COR-L47 (cell line): ENCODE measurements at regions not wholly inside any gene's neighbourhood (a gene's known extent, or its start where the extent isn't known, plus 50 kb on each side); places are given as distances from the start of the nearest gene placed in this dataset.

Experiments
- DNase-seq: peaks from one replicate; lab custom pipeline; 2025; lab: John Stamatoyannopoulos, UW

DNA sequence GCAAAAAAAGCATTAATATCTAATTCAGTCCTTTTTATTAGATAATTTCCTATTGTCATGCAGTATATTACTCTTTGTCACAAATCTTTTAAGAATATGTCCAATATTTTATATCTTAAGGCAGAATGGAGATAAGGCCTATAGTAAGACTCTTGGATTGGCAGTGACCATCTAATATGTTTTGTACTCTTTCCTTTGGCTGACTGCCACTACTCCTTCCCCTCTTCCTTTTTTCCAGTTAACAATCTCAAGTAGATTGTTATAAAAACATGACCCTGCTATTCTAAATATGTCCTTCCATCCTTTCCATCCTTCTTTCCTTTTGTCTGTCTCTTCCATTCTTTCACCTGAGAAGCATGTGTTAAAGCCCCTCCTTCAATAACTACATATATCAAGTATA lies 92.8 kb upstream of the TMEM168 start:
- no peak for DNase-seq

DNA sequence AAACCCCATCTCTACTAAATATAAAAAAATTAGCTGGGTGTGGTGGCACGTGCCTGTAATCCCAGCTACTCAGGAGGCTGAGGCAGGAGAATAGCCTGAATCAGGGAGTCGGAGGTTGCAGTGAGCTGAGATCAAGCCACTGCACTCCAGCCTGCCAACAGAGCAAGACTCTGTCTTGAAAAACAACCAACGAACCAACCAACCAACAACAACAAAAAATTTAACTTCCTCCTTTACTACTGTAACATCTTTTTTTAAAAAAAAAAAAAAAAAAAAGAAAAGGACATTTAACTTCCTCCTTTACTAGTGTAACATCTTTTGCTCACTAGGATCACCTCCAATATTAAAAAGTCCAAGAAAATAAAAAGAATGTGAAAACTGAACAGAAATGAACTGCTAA lies 92.3 kb upstream of the TMEM168 start:
- no peak for DNase-seq

DNA sequence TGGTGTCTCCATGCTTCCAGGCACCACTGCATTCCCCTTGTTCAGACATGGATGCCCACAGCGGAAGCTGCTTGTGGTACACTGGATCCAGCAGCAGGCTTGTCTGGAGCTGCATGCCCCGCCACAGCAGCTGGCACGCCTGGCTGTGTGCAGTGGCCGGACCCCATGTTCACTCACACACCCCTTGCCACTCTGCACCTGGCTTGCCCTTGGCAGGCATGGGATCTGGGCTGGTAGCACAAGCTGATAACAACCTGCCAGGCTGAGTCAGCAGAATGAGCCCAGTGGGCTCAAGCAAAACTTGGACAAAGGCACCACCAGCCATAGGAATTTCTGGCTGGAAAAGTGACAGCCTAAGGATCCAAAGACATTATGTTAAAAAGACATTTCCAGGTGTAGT lies 91.8 kb upstream of the TMEM168 start:
- DNase-seq = no peak

DNA sequence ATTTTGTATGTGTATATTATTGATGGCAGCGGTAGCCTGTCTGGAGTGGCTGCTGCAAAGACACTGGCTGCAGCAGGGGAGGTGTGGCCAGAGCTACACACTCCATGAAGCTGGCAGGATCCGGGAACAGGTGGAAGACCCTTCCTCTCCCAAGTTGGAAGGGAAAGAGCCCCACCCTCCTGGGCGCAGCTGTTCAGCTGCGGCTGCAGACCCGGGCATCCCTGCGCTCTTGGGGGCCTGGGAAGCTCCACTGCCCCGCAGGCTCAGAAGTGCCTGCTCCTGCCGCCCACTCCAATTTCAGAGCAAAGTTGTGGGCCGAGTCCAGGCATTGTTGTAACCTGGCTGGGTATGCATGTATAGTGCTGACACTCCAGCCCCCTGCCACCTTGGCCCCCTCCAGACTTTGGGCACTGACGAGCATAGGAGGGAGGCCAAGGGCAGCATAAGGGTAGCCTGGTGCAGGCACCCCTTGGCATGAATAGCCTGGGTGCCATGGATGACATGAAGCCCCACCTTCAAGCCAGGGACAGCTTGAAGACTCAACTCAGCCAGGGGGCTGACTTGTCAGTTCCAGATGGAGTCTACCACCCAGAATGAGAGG lies 90.7 kb upstream of the TMEM168 start:
- DNase-seq = no peak

DNA sequence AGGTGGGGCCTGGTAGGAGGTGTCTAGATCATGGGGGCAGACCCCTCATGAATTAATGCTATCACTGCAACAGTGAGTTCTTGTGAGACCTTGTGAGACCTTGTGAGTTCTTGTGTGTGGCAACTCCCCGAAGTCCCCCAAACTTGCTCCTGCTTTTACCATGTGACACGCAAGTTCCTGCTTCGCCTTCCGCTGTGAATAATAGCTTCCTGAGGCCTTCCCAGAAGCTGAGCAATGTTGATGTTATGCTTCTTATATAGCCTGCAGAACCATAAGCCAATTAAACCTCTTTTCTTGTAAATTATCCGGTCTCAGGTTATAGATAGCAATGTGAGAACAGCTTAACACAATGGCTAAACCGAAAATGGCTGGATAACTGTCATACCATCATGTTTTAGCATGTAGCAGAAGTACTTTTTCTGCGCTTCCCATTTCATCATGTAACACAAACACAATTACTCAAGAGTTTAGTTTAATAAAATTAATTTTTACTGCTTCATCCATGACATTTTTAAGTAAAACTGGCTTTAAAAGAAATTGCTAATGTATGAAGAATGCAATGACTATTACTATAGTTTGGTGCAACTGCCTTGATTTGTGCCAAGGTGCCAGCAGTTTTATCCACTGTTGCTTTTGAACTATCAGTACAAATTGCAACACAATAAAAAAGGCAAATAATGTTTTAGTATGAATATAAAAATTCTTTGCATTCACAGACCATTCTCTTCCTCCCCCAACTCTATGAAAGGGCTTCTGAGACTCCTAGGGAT lies 87.7 kb upstream of the TMEM168 start:
- DNase-seq = no peak

DNA sequence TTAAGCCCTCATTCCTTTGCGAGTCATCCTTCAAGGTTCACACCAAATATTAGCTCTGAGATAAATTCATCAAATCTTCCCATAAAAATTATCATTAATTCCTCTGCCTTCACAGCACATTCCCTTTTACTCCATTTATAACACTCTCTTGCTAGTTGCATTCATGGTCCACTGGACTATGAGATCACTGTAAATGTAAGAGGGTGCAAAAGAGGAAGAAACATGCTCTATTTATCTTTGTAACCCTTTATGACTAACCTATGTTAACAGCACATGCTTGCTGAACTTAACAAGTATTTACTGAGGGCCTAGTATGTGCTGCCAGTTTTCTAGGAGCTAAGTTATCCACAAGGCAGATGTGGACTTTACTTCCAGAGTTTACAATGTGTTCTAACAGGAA lies 86.7 kb upstream of the TMEM168 start:
- no peak for DNase-seq

DNA sequence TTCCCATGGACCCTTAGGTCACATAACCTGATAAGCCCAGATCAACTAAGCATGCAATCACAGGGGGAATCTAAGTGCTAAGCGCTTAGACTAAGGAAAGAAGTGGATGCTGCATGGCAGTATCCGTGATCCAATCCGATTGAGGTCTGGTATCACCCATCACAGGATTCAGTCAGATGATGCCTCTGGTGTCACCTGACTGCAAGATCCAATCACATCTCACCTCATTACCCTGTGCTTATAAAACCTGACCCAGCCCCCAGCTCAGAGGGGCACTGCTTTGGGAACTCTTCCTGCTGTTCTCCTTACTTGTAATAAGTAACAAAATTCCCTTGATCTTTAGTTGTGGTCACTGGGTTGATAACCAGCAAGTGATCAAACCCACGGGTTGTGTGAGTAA lies 84.7 kb upstream of the TMEM168 start:
- DNase-seq = no peak

DNA sequence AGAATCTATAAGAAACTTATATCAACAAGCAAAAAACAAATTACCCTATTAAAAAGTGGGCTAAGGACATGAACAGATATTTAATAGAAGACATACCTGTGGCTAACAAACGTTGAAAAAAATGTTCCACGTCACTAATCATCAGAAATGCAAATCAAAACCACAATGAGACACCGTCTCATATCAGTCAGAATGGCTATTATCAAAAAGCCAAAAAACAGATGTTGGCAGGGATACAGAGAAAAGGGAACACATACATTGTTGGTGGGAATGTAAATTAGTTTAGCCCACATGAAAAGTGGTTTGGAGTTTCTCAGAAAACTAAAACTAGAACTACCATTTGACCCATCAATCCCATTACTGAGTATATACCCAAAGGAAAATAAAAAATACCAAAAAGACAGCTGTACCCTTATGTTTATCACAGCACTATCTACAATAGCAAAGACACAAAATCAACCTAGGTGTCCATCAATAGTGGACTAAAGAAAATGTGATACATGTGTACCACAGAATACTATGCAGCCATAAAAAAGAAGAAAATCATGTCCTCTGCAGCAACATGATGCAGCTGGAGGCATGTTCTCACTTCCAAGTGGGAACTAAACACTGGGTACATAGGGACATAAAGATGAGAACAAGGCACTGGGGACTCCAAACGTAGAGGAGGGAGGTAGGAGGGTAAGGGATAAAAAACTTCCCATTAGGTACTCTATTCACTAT lies 83.8 kb upstream of the TMEM168 start:
- no peak for DNase-seq

DNA sequence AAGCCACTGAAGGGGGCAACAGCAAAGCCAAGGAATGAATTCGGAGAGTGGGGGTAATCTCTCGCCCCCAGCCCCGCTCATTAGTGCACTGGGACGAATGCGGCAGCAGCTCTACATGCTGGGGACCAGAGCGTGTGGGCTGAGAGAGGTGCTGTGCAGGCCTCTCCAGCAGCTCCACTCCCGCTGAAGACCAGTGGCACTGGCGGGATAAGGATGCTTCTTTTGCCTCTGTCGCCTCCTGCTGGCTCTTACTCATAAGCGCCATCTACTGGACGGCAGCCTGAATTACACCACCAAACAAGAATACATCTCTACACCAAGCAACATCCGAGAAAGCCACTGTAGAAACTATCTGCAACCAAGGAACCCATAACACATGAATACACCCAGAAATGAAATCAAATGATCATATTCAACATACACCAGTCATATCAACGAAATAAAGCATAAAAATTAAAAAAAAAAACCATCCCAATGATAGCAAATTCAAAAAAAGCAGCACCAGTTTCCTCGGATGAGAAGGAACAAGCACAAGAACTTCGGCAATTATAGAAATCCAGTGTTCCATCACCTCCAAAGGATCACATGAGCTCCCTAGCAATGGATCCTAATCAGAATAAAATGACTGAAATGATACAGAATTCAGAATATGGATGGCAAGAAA lies 79.0 kb upstream of the TMEM168 start:
- DNase-seq = peak; percentile 4

DNA sequence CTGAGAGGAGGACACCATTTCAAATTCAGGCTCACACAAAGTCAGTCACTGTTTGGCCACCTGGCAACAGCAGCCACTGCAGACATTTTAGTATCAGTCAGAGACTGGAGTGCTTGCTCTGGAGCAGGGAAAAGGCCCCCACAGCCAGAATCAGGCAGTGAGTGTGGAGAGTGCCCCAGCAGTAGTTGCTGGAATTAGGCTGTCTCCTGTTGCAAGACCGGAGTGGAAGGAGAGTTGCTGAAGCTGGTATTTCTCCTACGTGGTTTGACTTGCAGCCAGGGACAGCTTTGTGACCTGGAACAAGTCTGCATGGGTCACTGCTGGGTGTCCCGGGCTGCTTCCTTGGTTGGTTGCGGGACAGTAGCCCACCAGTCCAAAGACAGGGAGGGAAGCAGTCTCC lies 78.4 kb upstream of the TMEM168 start:
- no peak for DNase-seq

DNA sequence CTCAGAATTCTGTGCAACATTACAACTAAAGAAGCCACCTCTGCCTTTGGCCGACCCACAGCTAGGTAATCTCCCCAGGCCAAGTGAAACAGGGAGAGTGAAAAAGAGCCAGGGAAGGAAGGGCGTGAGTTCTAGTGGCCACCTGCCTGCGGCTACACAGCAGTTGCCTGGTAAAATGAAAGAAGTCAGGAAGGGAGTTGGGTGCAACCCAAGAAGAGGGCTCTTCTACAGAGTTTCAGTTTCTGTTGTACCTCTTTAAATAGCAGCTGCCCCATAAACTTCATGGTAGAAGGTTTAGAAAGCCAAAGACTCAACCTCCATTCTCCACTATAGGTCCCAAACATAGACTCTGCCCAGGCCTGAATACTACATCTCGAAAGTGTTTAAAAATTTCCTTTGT lies 76.2 kb upstream of the TMEM168 start:
- DNase-seq = no peak

DNA sequence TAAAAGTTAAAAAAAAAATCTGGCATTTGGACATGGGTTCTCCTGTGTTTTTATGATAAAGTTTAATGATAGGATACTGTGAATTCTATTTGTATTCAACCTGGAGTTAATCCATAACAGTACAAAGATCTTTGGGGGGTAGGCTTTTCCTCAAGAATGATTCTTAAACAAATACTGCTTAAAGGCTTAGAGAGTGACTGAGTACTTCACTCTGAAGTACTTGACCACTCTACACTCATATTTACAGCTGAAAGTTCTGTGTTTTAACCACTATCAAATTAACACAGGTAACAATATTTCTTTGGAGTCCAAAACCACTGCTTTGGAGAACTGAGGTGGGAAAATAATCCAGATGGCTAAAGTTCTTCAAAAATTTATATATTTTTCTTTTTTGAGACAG lies 74.2 kb upstream of the TMEM168 start:
- DNase-seq = no peak

DNA sequence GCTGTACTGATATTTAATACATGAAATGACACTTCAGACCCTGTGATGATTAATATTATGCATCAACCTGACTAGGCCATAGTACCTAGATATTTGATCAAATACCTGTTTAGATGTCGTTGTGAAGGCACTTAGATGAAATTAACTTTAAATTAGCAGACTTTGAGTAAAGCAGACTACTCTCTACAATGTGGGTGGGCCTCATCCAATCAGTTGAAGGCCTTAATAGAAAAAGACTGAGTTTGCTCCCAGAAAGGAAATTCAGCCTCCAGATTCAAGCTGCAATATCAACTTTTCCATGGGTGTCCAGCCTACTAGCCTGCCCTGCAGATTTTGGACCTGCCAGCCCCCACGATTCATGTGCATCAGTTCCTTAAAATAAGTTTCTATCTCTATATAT lies 68.6 kb upstream of the TMEM168 start:
- no peak for DNase-seq

DNA sequence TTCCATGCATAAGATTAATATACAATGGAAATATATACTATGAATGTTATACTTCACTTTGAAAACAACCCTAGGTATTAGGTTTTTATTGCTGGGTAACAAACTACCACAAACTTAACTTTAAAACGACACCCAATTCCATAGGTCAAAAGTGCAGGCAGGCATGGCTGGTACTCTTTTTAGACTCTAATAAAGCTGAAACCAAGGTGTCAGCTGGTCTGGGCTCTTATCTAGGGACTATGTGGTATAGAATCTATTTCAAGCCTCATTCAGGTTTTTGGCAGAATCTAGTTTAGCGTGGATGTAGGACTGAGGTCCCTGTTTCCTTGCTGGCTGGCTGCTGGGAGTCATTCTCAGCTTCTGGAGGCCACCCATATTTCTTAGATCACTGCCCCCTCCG lies 65.0 kb upstream of the TMEM168 start:
- DNase-seq = no peak

DNA sequence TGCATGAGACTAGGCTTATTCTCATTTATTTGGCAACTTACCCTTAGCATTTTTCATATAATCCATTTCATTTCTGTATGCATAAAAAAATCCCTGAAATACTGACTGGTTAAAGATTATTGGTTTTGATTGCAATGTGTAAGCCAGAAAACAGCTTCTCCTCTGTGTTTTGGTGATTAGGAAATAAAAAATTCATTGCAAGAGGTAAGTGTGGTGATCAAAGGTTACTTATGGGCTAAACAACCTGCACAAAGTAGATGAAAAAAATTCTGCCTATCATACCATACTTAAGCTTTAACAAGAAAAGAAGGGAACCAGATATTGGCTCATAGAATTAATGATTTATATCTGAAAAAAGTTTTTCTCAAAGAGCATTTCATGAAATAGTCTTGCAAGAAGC lies 64.0 kb upstream of the TMEM168 start:
- DNase-seq = no peak

DNA sequence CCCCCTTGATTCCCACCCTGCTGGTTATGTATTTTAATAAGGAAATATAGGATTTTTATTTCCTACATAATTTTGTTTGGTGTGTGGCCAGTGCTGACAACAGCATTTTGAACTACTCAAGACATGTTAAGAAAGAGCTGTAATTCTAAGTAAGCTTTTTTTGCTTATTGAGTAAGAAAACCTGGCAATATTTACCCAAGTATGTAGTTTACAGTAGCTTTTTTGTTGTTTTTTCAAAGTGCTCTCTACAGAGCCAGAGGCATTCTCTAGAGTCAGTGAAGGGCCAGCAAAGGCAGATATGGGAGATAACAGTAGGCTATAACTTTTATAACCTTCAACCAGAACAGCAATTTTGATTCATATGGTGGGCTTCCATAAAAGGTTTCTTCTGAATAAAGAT lies 63.2 kb upstream of the TMEM168 start:
- no peak for DNase-seq

DNA sequence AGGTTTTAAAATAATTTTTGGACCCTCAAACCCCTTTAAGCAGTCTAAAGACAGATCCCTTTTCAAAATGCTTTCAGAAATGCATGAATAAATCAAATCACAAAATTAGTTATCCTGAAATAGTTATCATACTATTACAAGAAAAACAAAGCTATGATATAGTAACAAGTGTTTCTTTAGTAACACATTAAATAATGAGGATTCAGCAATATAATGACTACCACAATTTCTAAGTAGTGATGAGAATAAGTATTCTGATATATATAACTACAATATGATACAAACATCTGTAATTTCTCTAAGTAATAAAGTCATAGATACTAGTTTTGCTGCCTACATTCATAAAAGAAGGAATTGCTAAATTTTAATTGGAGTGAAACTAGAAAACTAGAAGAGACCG lies 53.0 kb upstream of the TMEM168 start:
- no peak for DNase-seq
